ENCODE measurements at regions not wholly inside any gene's neighbourhood (a gene's known extent, or its start where the extent isn't known, plus 50 kb on each side); places are given as distances from the start of the nearest gene placed in this dataset.

DNA sequence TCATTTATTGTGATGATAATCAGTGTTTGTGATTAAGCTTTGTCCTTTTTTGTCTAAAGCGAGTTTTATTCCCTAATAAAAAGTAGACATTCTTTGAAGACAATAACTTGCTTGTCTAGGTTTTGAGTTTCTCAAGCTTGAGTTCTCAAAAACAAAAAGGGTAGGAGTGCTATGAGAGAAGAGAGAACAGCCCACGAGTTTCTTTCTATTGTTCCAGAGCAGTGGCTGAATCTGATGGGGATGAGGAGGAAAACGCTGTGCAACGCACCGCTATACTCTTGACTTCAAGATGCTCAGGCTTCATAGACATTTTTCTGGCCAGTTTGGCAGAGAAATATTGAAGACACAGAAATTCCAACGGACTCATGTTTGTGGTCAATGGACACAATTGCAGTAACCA is 669.8 kb upstream of the B3GALT2 start:
- no peak overlapping the region for H3K27ac ChIP-seq
- ATAC-seq (ENCODE audit: insufficient number of reproducible peaks, low FRiP score, low read depth) (no peak), DNase-seq (ENCODE audit: low spot score) (no peak)
- H3K4me1 ChIP-seq (ENCODE audit: control insufficient read depth in 1 of 2, low read depth in 2 of 2): no peaks in the 10 kb centered on the region
- H3K36me3 ChIP-seq: no peaks in the 10 kb centered on the region
- no peaks in the 10 kb centered on the region for H3K27me3 ChIP-seq (replicated peaks; ENCODE audit: insufficient read depth)
- H3K9me3 ChIP-seq: no peaks in the 10 kb centered on the region
- TF ChIP-seq, protein P1, sequence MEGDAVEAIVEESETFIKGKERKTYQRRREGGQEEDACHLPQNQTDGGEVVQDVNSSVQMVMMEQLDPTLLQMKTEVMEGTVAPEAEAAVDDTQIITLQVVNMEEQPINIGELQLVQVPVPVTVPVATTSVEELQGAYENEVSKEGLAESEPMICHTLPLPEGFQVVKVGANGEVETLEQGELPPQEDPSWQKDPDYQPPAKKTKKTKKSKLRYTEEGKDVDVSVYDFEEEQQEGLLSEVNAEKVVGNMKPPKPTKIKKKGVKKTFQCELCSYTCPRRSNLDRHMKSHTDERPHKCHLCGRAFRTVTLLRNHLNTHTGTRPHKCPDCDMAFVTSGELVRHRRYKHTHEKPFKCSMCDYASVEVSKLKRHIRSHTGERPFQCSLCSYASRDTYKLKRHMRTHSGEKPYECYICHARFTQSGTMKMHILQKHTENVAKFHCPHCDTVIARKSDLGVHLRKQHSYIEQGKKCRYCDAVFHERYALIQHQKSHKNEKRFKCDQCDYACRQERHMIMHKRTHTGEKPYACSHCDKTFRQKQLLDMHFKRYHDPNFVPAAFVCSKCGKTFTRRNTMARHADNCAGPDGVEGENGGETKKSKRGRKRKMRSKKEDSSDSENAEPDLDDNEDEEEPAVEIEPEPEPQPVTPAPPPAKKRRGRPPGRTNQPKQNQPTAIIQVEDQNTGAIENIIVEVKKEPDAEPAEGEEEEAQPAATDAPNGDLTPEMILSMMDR (IDR thresholded peaks at IDR 0.05): no peak
- H3K4me3 ChIP-seq: no peak overlapping the region

DNA sequence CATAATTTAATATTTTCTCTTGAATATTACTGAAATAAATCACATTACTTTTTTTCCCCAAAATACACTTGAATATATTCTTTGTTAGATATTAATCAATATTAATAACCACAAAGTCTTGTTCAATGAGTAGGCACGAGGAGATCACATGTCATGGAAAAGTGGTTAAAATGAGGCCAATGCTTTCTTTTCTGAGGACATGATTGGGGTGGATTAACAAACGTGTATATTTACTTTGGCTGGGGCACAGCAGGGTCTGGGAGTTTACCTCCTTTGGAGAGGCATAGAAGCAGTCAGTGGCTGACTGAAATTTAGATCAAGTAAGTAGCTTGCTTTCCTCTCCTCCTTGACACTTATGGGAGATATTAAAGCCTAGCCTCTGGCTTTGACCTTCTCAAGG is 664.3 kb upstream of the B3GALT2 start:
- no peak for ATAC-seq (ENCODE audit: insufficient number of reproducible peaks, low FRiP score, low read depth)

DNA sequence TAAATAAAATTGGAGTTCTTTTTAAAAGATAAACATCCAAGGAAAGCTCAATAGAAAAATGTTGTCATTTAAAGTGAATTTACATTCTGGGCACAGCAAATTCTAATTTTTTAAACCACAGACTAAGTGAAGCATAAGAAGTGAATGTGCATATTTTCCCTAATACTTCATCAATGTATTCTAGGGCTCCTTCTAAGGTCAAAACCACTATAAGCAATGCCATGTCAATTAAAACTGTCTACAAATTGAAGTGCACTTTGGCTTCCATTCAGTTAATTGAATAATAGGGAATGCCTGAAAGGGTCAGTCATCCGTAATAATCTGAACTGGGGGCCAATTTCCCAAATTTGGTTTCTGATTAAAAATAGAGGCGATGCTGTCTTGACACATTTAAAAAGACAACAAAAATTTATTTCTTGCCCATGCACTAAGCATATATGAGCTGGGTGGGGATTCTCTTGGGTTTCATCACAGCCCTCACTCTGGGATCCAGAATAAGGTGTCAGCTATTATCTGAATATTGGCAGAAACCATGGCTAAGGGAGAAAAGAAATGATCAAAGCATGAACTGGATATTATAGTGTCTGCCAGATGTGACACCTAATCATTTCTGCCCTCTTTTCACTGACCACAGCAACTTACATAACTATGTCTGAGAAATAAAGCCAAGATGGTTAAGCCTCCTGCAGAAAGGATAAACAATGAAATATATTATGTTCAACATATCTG is 660.6 kb upstream of the B3GALT2 start:
- DNase-seq (ENCODE audit: low spot score): no peak
- no peaks in the 10 kb centered on the region for H3K36me3 ChIP-seq
- no peak overlapping the region for H3K4me3 ChIP-seq
- no peak overlapping the region for H3K27ac ChIP-seq
- TF ChIP-seq, protein P1 (IDR thresholded peaks at IDR 0.05): no peak
- H3K4me1 ChIP-seq (ENCODE audit: control insufficient read depth in 1 of 2, low read depth in 2 of 2): peaks cover 6 to 12% of the 10 kb centered on the region in 2 donors
- H3K27me3 ChIP-seq (replicated peaks; ENCODE audit: insufficient read depth): no peaks in the 10 kb centered on the region
- H3K9me3 ChIP-seq: no peaks in the 10 kb centered on the region
- ATAC-seq (ENCODE audit: insufficient number of reproducible peaks, low FRiP score, low read depth): no peak

More for the DNA sequence above, 664.3 kb upstream of the B3GALT2 start:
- no peaks in the 10 kb centered on the region for H3K9me3 ChIP-seq
- TF ChIP-seq, protein P1 (IDR thresholded peaks at IDR 0.05): no peak
- DNase-seq (ENCODE audit: low spot score): no peak
- H3K27ac ChIP-seq: no peak overlapping the region
- H3K4me1 ChIP-seq (ENCODE audit: control insufficient read depth in 1 of 2, low read depth in 2 of 2): peaks cover 6 to 12% of the 10 kb centered on the region in 2 donors
- no peaks in the 10 kb centered on the region for H3K36me3 ChIP-seq
- H3K27me3 ChIP-seq (replicated peaks; ENCODE audit: insufficient read depth): no peaks in the 10 kb centered on the region
- no peak overlapping the region for H3K4me3 ChIP-seq

DNA sequence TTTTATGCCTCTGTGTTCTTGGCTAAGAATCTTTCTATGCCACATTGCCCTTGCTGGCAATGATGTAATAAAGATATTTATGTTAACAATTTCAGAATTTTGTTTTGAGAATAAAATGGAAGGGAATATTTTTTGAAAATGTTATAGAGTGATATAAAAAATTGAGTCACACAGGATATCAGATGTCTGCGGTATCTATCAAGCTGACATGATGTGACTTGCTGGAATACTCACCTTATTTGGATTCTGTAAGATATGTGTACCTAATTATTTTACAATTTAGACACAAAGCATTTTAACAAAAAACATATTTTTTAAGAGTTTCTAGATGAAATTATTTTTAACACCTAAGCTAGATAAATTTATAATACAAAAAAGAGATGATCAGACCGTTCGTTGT is 660.0 kb upstream of the B3GALT2 start:
- no peak for ATAC-seq (ENCODE audit: insufficient number of reproducible peaks, low FRiP score, low read depth)

DNA sequence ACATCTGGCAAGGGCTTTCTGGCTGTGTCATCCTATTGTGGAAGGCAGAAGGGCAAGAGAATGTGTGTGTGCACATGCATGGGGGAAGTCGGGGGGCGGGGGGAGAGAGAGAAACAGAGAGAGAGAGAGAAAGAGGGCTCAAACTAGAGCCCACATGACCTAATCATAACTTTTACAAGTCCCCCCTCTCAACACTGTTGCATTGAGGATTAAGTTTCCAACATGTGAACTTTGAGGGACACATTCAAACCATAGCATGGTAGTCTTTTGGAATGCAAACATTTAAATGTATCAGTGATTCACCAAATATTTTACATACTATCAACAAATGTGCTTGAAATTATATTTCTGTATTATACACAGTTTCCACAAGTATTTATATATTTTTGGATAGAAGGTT is 655.4 kb upstream of the B3GALT2 start:
- H3K4me3 ChIP-seq: no peak overlapping the region
- no peak overlapping the region for H3K27ac ChIP-seq
- no peaks in the 10 kb centered on the region for H3K4me1 ChIP-seq (ENCODE audit: control insufficient read depth in 1 of 2, low read depth in 2 of 2)
- no peaks in the 10 kb centered on the region for H3K27me3 ChIP-seq (replicated peaks; ENCODE audit: insufficient read depth)
- no peaks in the 10 kb centered on the region for H3K9me3 ChIP-seq
- TF ChIP-seq, protein P1 (IDR thresholded peaks at IDR 0.05): no peak
- no peaks in the 10 kb centered on the region for H3K36me3 ChIP-seq
- DNase-seq (ENCODE audit: low spot score) (no peak), ATAC-seq (ENCODE audit: insufficient number of reproducible peaks, low FRiP score, low read depth) (no peak)

More for the DNA sequence above, 660.0 kb upstream of the B3GALT2 start:
- H3K36me3 ChIP-seq: no peaks in the 10 kb centered on the region
- H3K9me3 ChIP-seq: no peaks in the 10 kb centered on the region
- TF ChIP-seq, protein P1 (IDR thresholded peaks at IDR 0.05): no peak
- H3K27me3 ChIP-seq (replicated peaks; ENCODE audit: insufficient read depth): no peaks in the 10 kb centered on the region
- no peak overlapping the region for H3K4me3 ChIP-seq
- DNase-seq (ENCODE audit: low spot score): no peak
- H3K4me1 ChIP-seq (ENCODE audit: control insufficient read depth in 1 of 2, low read depth in 2 of 2): peaks cover 6 to 12% of the 10 kb centered on the region in 2 donors
- no peak overlapping the region for H3K27ac ChIP-seq
